ENCODE measurements at regions not wholly inside any gene's neighbourhood (a gene's known extent, or its start where the extent isn't known, plus 50 kb on each side); places are given as distances from the start of the nearest gene placed in this dataset.
"Not testable (repeated sequence)": the region's sequence is repeated elsewhere in the genome, so short reads cannot be mapped to it uniquely, and the experiment has no call there.

DNA sequence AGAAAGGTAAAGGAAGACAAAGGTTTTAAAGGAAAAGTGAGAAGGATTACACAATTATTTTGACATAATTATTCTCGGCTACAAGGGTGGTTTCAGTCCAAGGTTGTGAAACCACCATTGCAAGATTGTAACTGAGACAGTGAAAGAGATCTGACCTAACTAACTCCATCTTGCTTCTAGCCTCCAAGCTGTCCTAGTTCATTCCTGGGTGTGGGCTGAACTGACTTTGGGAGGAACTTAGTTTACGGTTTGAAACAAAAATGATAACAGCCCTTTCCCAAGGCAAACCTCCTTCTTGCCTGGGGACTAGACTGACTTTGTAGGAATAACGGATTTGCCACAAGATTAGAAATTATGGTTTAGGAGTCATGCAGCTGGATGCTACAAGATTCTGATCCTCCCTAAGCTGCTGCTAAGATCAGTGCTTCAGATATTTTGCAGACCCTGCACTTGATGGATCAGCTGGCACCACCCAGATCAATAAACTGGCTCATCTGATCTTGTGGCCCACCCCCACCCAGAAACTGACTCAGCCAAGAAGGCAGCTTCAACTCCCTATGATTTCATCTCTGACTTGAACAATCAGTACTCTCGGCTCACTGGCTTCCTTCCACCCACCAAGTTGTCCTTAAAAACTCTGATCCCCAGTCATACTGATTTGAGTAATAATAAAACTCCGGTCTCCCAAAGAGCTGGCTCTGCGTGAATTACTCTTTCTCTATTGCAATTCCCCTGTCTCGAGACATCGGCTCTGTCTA lies 57.7 kb upstream of the AADACL2 start:
- H3K27ac ChIP-seq, result no peak overlapping the region
- DNase-seq (ENCODE audit: low spot score), result no peak
- TF ChIP-seq, protein P1, sequence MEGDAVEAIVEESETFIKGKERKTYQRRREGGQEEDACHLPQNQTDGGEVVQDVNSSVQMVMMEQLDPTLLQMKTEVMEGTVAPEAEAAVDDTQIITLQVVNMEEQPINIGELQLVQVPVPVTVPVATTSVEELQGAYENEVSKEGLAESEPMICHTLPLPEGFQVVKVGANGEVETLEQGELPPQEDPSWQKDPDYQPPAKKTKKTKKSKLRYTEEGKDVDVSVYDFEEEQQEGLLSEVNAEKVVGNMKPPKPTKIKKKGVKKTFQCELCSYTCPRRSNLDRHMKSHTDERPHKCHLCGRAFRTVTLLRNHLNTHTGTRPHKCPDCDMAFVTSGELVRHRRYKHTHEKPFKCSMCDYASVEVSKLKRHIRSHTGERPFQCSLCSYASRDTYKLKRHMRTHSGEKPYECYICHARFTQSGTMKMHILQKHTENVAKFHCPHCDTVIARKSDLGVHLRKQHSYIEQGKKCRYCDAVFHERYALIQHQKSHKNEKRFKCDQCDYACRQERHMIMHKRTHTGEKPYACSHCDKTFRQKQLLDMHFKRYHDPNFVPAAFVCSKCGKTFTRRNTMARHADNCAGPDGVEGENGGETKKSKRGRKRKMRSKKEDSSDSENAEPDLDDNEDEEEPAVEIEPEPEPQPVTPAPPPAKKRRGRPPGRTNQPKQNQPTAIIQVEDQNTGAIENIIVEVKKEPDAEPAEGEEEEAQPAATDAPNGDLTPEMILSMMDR (conservative IDR thresholded peaks at IDR 0.05; ENCODE audit: low read depth), result no peak
- ChIA-PET POLR2A (ENCODE audit: low non-redundant PET) (no interaction called here), CTCF (no interaction called here)

- DNase-seq (ENCODE audit: low spot score), result no peak
- TF ChIP-seq, protein P1 (conservative IDR thresholded peaks at IDR 0.05; ENCODE audit: low read depth), result no peak
- CTCF ChIA-PET, result no interaction called here
- H3K27ac ChIP-seq, result no peak overlapping the region
- POLR2A ChIA-PET (ENCODE audit: low non-redundant PET), result no interaction called here
Observed at GRCh38 chr3:151673974-151674373, 59.8 kb upstream of the AADACL2 start.

DNA sequence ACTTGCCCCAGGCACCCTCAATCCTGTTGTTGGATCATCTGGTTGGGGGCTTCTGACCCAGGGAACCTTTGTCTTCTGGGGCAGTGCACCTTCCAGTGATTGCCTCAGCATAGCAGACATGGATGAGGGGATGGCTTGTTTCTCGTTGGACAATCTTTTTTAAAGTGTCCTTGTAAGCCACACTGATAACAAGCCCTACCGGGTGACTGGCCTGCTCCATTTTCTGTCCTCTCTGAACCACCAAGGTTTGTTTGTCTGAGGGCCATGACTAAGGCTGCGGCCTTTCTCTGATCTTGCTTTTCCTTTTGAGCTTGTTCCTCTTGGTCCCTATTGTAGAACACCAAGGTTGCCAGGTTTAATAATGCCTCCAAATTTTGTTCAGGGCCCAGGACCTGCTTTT lies 66.0 kb upstream of the AADACL2 start:
- DNase-seq (ENCODE audit: low spot score); H3K27ac ChIP-seq; CTCF ChIA-PET; POLR2A ChIA-PET (ENCODE audit: low non-redundant PET): not testable (repeated sequence)

DNA sequence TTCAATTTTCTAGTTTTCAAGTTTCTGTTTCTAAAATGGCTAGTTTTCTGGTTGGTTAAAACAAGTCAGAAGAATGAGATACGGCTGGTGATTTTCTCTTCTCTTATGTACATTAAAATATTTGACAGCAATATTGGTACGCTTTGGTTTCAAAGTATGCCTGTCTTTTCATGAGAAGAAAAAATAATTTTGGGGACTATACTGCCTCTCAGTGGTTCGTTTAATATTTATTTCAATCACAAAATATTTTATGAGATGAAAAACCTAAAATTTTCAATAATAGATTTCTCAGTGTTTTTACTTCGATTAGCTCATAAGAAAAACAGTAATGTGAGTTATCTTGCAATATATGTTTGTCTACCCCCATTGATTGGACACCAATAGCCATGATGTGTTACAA lies 72.8 kb upstream of the AADACL2 start:
- CTCF ChIA-PET, result no interaction called here
- no peak for DNase-seq (ENCODE audit: low spot score)
- POLR2A ChIA-PET (ENCODE audit: low non-redundant PET), result no interaction called here
- TF ChIP-seq, protein P1 (conservative IDR thresholded peaks at IDR 0.05; ENCODE audit: low read depth), result no peak; the same call in 1 of the 2 replicates
- no peak overlapping the region for H3K27ac ChIP-seq

GRCh38 chr3:151644986-151645385 lies 88.7 kb upstream of the AADACL2 start:
- ChIA-PET POLR2A (ENCODE audit: low non-redundant PET) (no interaction called here), CTCF (interaction anchor here (0.6 kb wide), 1 partner anchor 597 kb away, joined by 3 read pairs; no protein-coding TSS in a partner anchor)
- no peak overlapping the region for H3K27ac ChIP-seq
- DNase-seq (ENCODE audit: low spot score), result no peak
- TF ChIP-seq, protein P1 (conservative IDR thresholded peaks at IDR 0.05; ENCODE audit: low read depth), result no peak

GRCh38 chr3:151644020-151644620 lies 89.6 kb upstream of the AADACL2 start:
- no peak for DNase-seq (ENCODE audit: low spot score)
- ChIA-PET CTCF (no interaction called here), POLR2A (ENCODE audit: low non-redundant PET) (no interaction called here)
- no peak overlapping the region for H3K27ac ChIP-seq
- TF ChIP-seq, protein P1 (conservative IDR thresholded peaks at IDR 0.05; ENCODE audit: low read depth), result no peak

- TF ChIP-seq, protein P1 (conservative IDR thresholded peaks at IDR 0.05; ENCODE audit: low read depth), result no peak
- DNase-seq (ENCODE audit: low spot score), result no peak
- no peak overlapping the region for H3K27ac ChIP-seq
- ChIA-PET POLR2A (ENCODE audit: low non-redundant PET) (no interaction called here), CTCF (no interaction called here)
Observed at GRCh38 chr3:151639418-151639740, 94.3 kb upstream of the AADACL2 start.
